ENCODE measurements at regions not wholly inside any gene's neighbourhood (a gene's known extent, or its start where the extent isn't known, plus 50 kb on each side); places are given as distances from the start of the nearest gene placed in this dataset.

- 91 to 96% methylated on average over 5 to 6 of the region's 6 CpGs for WGBS, 2 experiments (ENCODE audit: insufficient coverage in 1 of 2, insufficient read length in 1 of 2)
- Mint-ChIP-seq H3K9me3 (peaks cover 4% of the 10 kb centered on the region), H3K27me3 (ENCODE audit: insufficient read depth) (no peaks in the 10 kb centered on the region), H3K36me3 (ENCODE audit: low read depth) (no peaks in the 10 kb centered on the region), H3K4me1 (no peaks in the 10 kb centered on the region), H3K27ac (no peak overlapping the region), H3K4me3 (no peak overlapping the region)
- Histone ChIP-seq H3K9ac (ENCODE audit: extremely low read depth, low read length, poor library complexity, severe bottlenecking) (no peak overlapping the region), H3K9me3 (ENCODE audit: control insufficient read depth, low read length) (no peaks in the 10 kb centered on the region), H3K36me3 (ENCODE audit: control insufficient read depth, insufficient read depth, low read length) (no peaks in the 10 kb centered on the region), H3K4me3 (ENCODE audit: low read length) (no peak overlapping the region), H3K27me3 (ENCODE audit: control insufficient read depth, insufficient read depth, low read length, poor library complexity, severe bottlenecking) (no peaks in the 10 kb centered on the region), H3K27ac (ENCODE audit: low read depth, low read length) (no peak overlapping the region), H3K4me1 (ENCODE audit: control insufficient read depth, insufficient read depth, low read length) (no peaks in the 10 kb centered on the region)
- DNase-seq = no peak
- TF ChIP-seq CTCF (conservative IDR thresholded peaks at IDR 0.05) = no peak
Measured at GRCh38 chr9:82421498-82421897, 432.9 kb downstream of the SPATA31D1 start.

GRCh38 chr9:82423700-82424099 lies 435.1 kb downstream of the SPATA31D1 start:
- Histone ChIP-seq H3K27me3 (ENCODE audit: control insufficient read depth, insufficient read depth, low read length, poor library complexity, severe bottlenecking) (no peaks in the 10 kb centered on the region), H3K36me3 (ENCODE audit: control insufficient read depth, insufficient read depth, low read length) (no peaks in the 10 kb centered on the region), H3K9me3 (ENCODE audit: control insufficient read depth, low read length) (no peaks in the 10 kb centered on the region), H3K27ac (ENCODE audit: low read depth, low read length) (no peak overlapping the region), H3K4me1 (ENCODE audit: control insufficient read depth, insufficient read depth, low read length) (no peaks in the 10 kb centered on the region), H3K9ac (ENCODE audit: extremely low read depth, low read length, poor library complexity, severe bottlenecking) (no peak overlapping the region), H3K4me3 (ENCODE audit: low read length) (no peak overlapping the region)
- H3K27me3 Mint-ChIP-seq (ENCODE audit: insufficient read depth) = no peaks in the 10 kb centered on the region
- no peak for TF ChIP-seq CTCF (conservative IDR thresholded peaks at IDR 0.05)
- WGBS, 2 experiments (ENCODE audit: insufficient coverage in 1 of 2, insufficient read length in 1 of 2) = 86 to 89% methylated on average over 4 of the region's 4 CpGs
- H3K9me3 Mint-ChIP-seq = peaks cover 4% of the 10 kb centered on the region
- no peak overlapping the region for H3K4me3 Mint-ChIP-seq
- no peak for DNase-seq
- no peaks in the 10 kb centered on the region for H3K4me1 Mint-ChIP-seq
- H3K27ac Mint-ChIP-seq = no peak overlapping the region
- no peaks in the 10 kb centered on the region for H3K36me3 Mint-ChIP-seq (ENCODE audit: low read depth)

- Mint-ChIP-seq H3K9me3 (peaks cover 5% of the 10 kb centered on the region), H3K4me3 (no peak overlapping the region), H3K4me1 (no peaks in the 10 kb centered on the region), H3K27me3 (ENCODE audit: insufficient read depth) (no peaks in the 10 kb centered on the region), H3K27ac (no peak overlapping the region), H3K36me3 (ENCODE audit: low read depth) (no peaks in the 10 kb centered on the region)
- TF ChIP-seq CTCF (conservative IDR thresholded peaks at IDR 0.05) = no peak
- H3K4me1 ChIP-seq (ENCODE audit: control insufficient read depth, insufficient read depth, low read length) = no peaks in the 10 kb centered on the region
- H3K9ac ChIP-seq (ENCODE audit: extremely low read depth, low read length, poor library complexity, severe bottlenecking) = no peak overlapping the region
- no peaks in the 10 kb centered on the region for H3K27me3 ChIP-seq (ENCODE audit: control insufficient read depth, insufficient read depth, low read length, poor library complexity, severe bottlenecking)
- H3K4me3 ChIP-seq (ENCODE audit: low read length) = no peak overlapping the region
- H3K9me3 ChIP-seq (ENCODE audit: control insufficient read depth, low read length) = no peaks in the 10 kb centered on the region
- no peaks in the 10 kb centered on the region for H3K36me3 ChIP-seq (ENCODE audit: control insufficient read depth, insufficient read depth, low read length)
- DNase-seq = no peak
- no peak overlapping the region for H3K27ac ChIP-seq (ENCODE audit: low read depth, low read length)
Measured at GRCh38 chr9:82424599-82425120, 436.1 kb downstream of the SPATA31D1 start.
